22Rv1 (cell line): ENCODE measurements at regions not wholly inside any gene's neighbourhood (a gene's known extent, or its start where the extent isn't known, plus 50 kb on each side); places are given as distances from the start of the nearest gene placed in this dataset.

ENCODE experiments used
- H3K27ac ChIP-seq: fragments of 450-650 bp; 2 replicates; pipeline ENCODE4 v1.5.1; 2017
- CTCF ChIP-seq: fragments of 450-650 bp; IDR thresholded peaks from 2 replicates; pipeline ENCODE4 v1.5.1; 2017; ENCODE audit warnings: mild to moderate bottlenecking
- ZFX ChIP-seq: fragments of 450-650 bp; IDR thresholded peaks from 2 replicates; pipeline ENCODE4 v1.6.1; 2017; ENCODE audit warnings: antibody characterized with exemption, borderline replicate concordance

GRCh38 chr20:43812216-43812615 is 85.4 kb upstream of the GTSF1L start:
- TF ChIP-seq CTCF = no peak
- TF ChIP-seq ZFX = no peak

GRCh38 chr20:43809206-43809819 is 82.5 kb upstream of the GTSF1L start:
- no peak overlapping the region for H3K27ac ChIP-seq
- TF ChIP-seq CTCF = no peak
- TF ChIP-seq ZFX = no peak

More at GRCh38 chr20:43812216-43812615, 85.4 kb upstream of the GTSF1L start:
- no peak overlapping the region for H3K27ac ChIP-seq

GRCh38 chr20:43804781-43805180 is 78.0 kb upstream of the GTSF1L start:
- H3K27ac ChIP-seq = no peak overlapping the region
- TF ChIP-seq CTCF (no peak), ZFX (no peak)

- H3K27ac ChIP-seq = no peak overlapping the region
- TF ChIP-seq CTCF (no peak), ZFX (no peak)
These were observed 76.5 kb upstream of the GTSF1L start for GRCh38 chr20:43803276-43803675.

GRCh38 chr20:43800186-43800585 is 73.4 kb upstream of the GTSF1L start:
- no peak for TF ChIP-seq CTCF
- no peak for TF ChIP-seq ZFX
- no peak overlapping the region for H3K27ac ChIP-seq

- no peak for TF ChIP-seq ZFX
- TF ChIP-seq CTCF = no peak
- H3K27ac ChIP-seq = no peak overlapping the region
These were observed 72.9 kb upstream of the GTSF1L start for GRCh38 chr20:43799741-43800140.

- TF ChIP-seq CTCF (no peak), ZFX (no peak)
- H3K27ac ChIP-seq = no peak overlapping the region
These were observed 72.4 kb upstream of the GTSF1L start for GRCh38 chr20:43799150-43799711.
